Panc1 (cell line): ENCODE measurements at regions not wholly inside any gene's neighbourhood (a gene's known extent, or its start where the extent isn't known, plus 50 kb on each side); places are given as distances from the start of the nearest gene placed in this dataset.

Source experiments
- POLR2AphosphoS5 ChIP-seq: IDR thresholded peaks from 2 replicates; pipeline ENCODE4 v1.6.1; 2012; ENCODE audit warnings: mild to moderate bottlenecking, low read depth, low read length, moderate library complexity
- SIN3A ChIP-seq: IDR thresholded peaks from 2 replicates; pipeline ENCODE4 v1.6.1; 2012; ENCODE audit warnings: low read depth, mild to moderate bottlenecking, low read length, moderate library complexity, borderline replicate concordance; ENCODE audit not compliant: insufficient read depth
- TCF7L2 ChIP-seq: IDR thresholded peaks from 2 replicates; pipeline ENCODE4 v1.6.1; 2011; ENCODE audit warnings: mild to moderate bottlenecking, low read depth, low read length, inconsistent platforms
- TF ChIP-seq, protein P1 (sequence below): fragments of 450-650 bp; IDR thresholded peaks from 2 replicates; pipeline ENCODE4 v1.5.1; 2017; ENCODE audit warnings: mild to moderate bottlenecking
- TF ChIP-seq, protein P2 (sequence below), 2 experiments: IDR thresholded peaks; 2 replicates each; pipeline ENCODE4 v1.6.1; 2011 to 2012; ENCODE audit warnings: low read depth in 2 of 2, control low read depth in 1 of 2, low read length in 1 of 2, mild to moderate bottlenecking in 1 of 2, moderate library complexity in 1 of 2; ENCODE audit not compliant: insufficient read depth in 1 of 2

DNA sequence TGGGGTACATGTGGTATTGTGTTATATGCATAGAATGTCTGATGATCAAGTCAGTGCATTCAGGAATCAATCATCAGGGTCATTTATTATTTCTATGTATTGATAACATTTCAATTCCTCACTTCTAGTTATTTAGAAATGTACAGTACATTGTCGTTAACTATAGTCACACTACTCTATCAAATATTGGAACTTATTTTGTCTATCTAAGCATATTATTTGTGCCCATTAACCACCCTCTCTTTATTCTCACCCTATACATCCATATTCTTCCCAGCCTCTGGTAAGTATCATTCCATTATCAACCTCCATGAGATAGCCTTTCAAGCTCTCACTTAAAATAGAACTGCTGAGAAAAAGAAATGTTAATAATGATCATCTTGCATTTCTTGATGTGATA lies 596.5 kb upstream of the POT1 start:
- TF ChIP-seq, protein P1, sequence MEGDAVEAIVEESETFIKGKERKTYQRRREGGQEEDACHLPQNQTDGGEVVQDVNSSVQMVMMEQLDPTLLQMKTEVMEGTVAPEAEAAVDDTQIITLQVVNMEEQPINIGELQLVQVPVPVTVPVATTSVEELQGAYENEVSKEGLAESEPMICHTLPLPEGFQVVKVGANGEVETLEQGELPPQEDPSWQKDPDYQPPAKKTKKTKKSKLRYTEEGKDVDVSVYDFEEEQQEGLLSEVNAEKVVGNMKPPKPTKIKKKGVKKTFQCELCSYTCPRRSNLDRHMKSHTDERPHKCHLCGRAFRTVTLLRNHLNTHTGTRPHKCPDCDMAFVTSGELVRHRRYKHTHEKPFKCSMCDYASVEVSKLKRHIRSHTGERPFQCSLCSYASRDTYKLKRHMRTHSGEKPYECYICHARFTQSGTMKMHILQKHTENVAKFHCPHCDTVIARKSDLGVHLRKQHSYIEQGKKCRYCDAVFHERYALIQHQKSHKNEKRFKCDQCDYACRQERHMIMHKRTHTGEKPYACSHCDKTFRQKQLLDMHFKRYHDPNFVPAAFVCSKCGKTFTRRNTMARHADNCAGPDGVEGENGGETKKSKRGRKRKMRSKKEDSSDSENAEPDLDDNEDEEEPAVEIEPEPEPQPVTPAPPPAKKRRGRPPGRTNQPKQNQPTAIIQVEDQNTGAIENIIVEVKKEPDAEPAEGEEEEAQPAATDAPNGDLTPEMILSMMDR, result no peak
- TF ChIP-seq POLR2AphosphoS5 (no peak), SIN3A (no peak), TCF7L2 (no peak)
- TF ChIP-seq, protein P2, sequence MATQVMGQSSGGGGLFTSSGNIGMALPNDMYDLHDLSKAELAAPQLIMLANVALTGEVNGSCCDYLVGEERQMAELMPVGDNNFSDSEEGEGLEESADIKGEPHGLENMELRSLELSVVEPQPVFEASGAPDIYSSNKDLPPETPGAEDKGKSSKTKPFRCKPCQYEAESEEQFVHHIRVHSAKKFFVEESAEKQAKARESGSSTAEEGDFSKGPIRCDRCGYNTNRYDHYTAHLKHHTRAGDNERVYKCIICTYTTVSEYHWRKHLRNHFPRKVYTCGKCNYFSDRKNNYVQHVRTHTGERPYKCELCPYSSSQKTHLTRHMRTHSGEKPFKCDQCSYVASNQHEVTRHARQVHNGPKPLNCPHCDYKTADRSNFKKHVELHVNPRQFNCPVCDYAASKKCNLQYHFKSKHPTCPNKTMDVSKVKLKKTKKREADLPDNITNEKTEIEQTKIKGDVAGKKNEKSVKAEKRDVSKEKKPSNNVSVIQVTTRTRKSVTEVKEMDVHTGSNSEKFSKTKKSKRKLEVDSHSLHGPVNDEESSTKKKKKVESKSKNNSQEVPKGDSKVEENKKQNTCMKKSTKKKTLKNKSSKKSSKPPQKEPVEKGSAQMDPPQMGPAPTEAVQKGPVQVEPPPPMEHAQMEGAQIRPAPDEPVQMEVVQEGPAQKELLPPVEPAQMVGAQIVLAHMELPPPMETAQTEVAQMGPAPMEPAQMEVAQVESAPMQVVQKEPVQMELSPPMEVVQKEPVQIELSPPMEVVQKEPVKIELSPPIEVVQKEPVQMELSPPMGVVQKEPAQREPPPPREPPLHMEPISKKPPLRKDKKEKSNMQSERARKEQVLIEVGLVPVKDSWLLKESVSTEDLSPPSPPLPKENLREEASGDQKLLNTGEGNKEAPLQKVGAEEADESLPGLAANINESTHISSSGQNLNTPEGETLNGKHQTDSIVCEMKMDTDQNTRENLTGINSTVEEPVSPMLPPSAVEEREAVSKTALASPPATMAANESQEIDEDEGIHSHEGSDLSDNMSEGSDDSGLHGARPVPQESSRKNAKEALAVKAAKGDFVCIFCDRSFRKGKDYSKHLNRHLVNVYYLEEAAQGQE (IDR thresholded peaks at IDR 0.05; ENCODE audit: insufficient read depth in 1 of 2, low read depth in 2 of 2, low read length in 1 of 2), result no peak
